LNCaP clone FGC (cell line): ENCODE measurements at regions not wholly inside any gene's neighbourhood (a gene's known extent, or its start where the extent isn't known, plus 50 kb on each side); places are given as distances from the start of the nearest gene placed in this dataset.

Experiments
- DNase-seq: peaks from one replicate; pipeline ENCODE4 v3.0.0-alpha.2; 2011; ENCODE audit warnings: low read depth
- H3K4me3 ChIP-seq: 2 replicates; pipeline ENCODE4 v1.5.1; 2011; ENCODE audit warnings: mild to moderate bottlenecking, low read depth, low read length, control low read depth
- CTCF ChIP-seq: IDR thresholded peaks from 2 replicates; pipeline ENCODE4 v1.5.1; 2012; ENCODE audit warnings: mild to moderate bottlenecking; ENCODE audit not compliant: control insufficient read depth, insufficient read depth; ENCODE audit errors: extremely low read depth

GRCh38 chr5:157990583-157991181, 131.7 kb upstream of the CLINT1 start:
- DNase-seq = no peak
- no peak overlapping the region for H3K4me3 ChIP-seq
- TF ChIP-seq CTCF = no peak

- no peak for TF ChIP-seq CTCF
- H3K4me3 ChIP-seq = no peak overlapping the region
- DNase-seq = no peak
Observed at GRCh38 chr5:157989296-157989695, 130.4 kb upstream of the CLINT1 start.

DNA sequence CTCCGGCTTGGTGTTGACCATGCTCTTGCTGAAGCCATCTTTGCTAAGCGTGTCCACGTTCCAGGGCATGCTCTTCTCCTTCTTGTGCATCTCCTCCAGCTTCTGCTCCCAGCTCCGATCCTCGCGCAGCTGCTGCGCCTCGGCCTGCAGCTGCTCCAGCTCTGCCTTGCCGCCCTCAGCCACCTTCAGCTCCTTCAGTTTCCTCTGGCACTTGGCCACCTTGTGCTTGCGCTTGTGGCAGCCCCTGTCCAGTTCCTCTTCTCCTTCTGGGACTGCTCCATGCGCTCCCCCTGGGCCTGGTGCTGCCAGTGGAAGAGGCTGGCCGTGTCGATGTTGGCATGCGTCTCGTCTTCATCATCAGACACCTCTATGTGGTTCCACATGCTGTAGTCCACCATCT, 128.3 kb upstream of the CLINT1 start:
- no peak for TF ChIP-seq CTCF
- H3K4me3 ChIP-seq = no peak overlapping the region
- DNase-seq = no peak

- no peak for DNase-seq
- TF ChIP-seq CTCF = no peak
- H3K4me3 ChIP-seq = no peak overlapping the region
Observed at GRCh38 chr5:157986431-157986990, 127.6 kb upstream of the CLINT1 start.

DNA sequence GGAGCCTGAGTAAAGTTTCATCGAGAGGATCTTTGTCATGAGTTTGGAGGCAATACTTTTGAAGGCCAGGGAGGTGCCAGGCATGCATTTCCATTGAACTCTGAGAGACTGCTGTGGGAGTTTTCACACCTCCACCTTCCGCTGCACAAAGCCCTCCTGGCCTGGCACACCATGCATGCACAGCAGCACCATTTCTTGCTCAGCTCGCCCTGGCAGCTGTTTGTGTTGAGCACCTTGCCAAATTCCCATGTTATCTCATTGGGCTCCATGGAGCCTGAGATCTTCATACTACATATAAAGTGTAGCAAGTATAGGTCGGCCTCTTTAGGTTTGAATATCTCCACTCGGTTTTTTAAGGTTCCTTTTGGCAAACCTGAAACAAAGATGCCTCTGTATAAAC, 125.7 kb upstream of the CLINT1 start:
- no peak overlapping the region for H3K4me3 ChIP-seq
- no peak for DNase-seq
- TF ChIP-seq CTCF = no peak

GRCh38 chr5:157983906-157984551, 125.1 kb upstream of the CLINT1 start:
- no peak for DNase-seq
- H3K4me3 ChIP-seq = no peak overlapping the region

More at GRCh38 chr5:157983906-157984551, 125.1 kb upstream of the CLINT1 start:
- no peak for TF ChIP-seq CTCF
